H1 (cell line): ENCODE measurements at regions not wholly inside any gene's neighbourhood (a gene's known extent, or its start where the extent isn't known, plus 50 kb on each side); places are given as distances from the start of the nearest gene placed in this dataset.

Experiments used
- BRCA1 ChIP-seq: IDR thresholded peaks from 2 replicates; pipeline ENCODE4 v1.6.1; 2012; ENCODE audit warnings: low read depth, low read length, improper control_type of control experiment
- POLR2A ChIP-seq, 2 experiments: IDR thresholded peaks; 1 replicate in 1 of 2; 2 replicates in 1 of 2; pipeline ENCODE4 v1.6.1; 2011; ENCODE audit warnings: low read depth in 2 of 2, low read length in 2 of 2, mild to moderate bottlenecking in 2 of 2; ENCODE audit errors: control extremely low read depth in 1 of 2
- TF ChIP-seq, protein P1 (sequence below), 3 experiments: IDR thresholded peaks; 1 replicate in 2 of 3; 2 replicates in 1 of 3; pipeline versions ENCODE4 v1.5.1 to v1.6.1; 2011; ENCODE audit warnings: low read length in 3 of 3, mild to moderate bottlenecking in 3 of 3, inconsistent platforms in 2 of 3, low read depth in 1 of 3, moderate library complexity in 1 of 3; ENCODE audit not compliant: insufficient read depth in 1 of 3; ENCODE audit errors: control extremely low read depth in 1 of 3
- TF ChIP-seq, protein P2 (sequence below): IDR thresholded peaks from 2 replicates; pipeline ENCODE4 v1.6.1; 2011; ENCODE audit warnings: low read length, improper control_type of control experiment

DNA sequence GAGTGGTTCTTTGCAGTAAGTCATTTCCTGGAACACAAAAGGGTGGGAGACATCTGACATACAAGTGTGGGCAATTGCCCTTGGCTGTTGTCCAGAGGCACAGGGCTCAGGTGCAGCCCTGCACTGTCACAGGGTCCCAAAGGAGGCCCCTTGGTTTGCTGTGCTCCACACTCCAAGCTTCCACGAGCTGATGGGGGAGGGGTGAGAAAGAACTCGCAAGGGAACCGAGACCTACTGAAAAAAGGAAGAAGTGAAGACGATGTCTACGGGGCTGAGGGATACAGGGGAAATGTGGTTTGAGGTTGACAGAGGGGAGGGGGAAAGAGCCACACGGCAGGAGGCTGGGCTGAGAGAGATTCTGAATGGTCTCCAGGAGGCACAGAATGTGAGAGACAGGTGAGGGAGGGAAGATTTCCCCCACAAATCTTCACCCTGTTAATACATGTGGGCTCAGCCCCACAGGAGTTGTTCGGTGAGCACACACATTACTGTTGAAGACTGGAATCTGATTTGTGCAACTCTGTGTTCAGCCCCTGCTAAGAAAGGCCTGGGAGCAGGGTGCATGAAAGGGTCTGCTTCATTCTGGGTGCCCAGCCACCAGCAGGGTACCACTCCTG is 123.4 kb downstream of the LY86 start:
- TF ChIP-seq, protein P1, sequence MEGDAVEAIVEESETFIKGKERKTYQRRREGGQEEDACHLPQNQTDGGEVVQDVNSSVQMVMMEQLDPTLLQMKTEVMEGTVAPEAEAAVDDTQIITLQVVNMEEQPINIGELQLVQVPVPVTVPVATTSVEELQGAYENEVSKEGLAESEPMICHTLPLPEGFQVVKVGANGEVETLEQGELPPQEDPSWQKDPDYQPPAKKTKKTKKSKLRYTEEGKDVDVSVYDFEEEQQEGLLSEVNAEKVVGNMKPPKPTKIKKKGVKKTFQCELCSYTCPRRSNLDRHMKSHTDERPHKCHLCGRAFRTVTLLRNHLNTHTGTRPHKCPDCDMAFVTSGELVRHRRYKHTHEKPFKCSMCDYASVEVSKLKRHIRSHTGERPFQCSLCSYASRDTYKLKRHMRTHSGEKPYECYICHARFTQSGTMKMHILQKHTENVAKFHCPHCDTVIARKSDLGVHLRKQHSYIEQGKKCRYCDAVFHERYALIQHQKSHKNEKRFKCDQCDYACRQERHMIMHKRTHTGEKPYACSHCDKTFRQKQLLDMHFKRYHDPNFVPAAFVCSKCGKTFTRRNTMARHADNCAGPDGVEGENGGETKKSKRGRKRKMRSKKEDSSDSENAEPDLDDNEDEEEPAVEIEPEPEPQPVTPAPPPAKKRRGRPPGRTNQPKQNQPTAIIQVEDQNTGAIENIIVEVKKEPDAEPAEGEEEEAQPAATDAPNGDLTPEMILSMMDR (IDR thresholded peaks at IDR 0.05; ENCODE audit: control extremely low read depth in 1 of 3, insufficient read depth in 1 of 3, low read depth in 1 of 3, low read length in 3 of 3): no peak
- no peak for TF ChIP-seq BRCA1
- TF ChIP-seq, protein P2, sequence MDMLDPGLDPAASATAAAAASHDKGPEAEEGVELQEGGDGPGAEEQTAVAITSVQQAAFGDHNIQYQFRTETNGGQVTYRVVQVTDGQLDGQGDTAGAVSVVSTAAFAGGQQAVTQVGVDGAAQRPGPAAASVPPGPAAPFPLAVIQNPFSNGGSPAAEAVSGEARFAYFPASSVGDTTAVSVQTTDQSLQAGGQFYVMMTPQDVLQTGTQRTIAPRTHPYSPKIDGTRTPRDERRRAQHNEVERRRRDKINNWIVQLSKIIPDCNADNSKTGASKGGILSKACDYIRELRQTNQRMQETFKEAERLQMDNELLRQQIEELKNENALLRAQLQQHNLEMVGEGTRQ: no peak
- TF ChIP-seq POLR2A (IDR thresholded peaks at IDR 0.05; ENCODE audit: control extremely low read depth in 1 of 2, low read depth in 2 of 2, low read length in 2 of 2): no peak
